SK-N-SH treated with all-trans-retinoic acid at 6 μM for 48 hours (cell line): ENCODE measurements at regions not wholly inside any gene's neighbourhood (a gene's known extent, or its start where the extent isn't known, plus 50 kb on each side); places are given as distances from the start of the nearest gene placed in this dataset.

Experiments
- ARNTL ChIP-seq: fragments of 450-650 bp; formaldehyde crosslinking; IDR thresholded peaks from 2 replicates; pipeline ENCODE4 v1.5.0; 2020; ENCODE audit warnings: low read depth, mild to moderate bottlenecking, moderate library complexity, borderline replicate concordance
- BACH2 ChIP-seq: fragments of 250-450 bp; sonication (Bioruptor Pico); IDR thresholded peaks from 2 replicates; pipeline ENCODE4 v1.9.0; 2021; ENCODE audit warnings: mild to moderate bottlenecking, borderline replicate concordance
- CREB5 ChIP-seq: fragments of 250-450 bp; sonication (Bioruptor Pico); IDR thresholded peaks from 2 replicates; pipeline ENCODE4 v1.5.1; 2020; ENCODE audit warnings: low read depth, mild to moderate bottlenecking, moderate library complexity
- ESRRG ChIP-seq: fragments of 250-450 bp; sonication (Bioruptor Pico); IDR thresholded peaks from 2 replicates; pipeline ENCODE4 v1.6.1; 2021; ENCODE audit warnings: mild to moderate bottlenecking
- PATZ1 ChIP-seq: fragments of 250-450 bp; sonication (Bioruptor Pico); IDR thresholded peaks from 2 replicates; pipeline ENCODE4 v1.8.0; 2020; ENCODE audit warnings: mild to moderate bottlenecking, moderate library complexity, borderline replicate concordance
- PPARA ChIP-seq: fragments of 250-450 bp; sonication (Bioruptor Pico); IDR thresholded peaks from 2 replicates; pipeline ENCODE4 v1.5.0; 2020; ENCODE audit warnings: mild to moderate bottlenecking, borderline replicate concordance
- RARB ChIP-seq: fragments of 250-450 bp; sonication (Bioruptor Pico); IDR thresholded peaks from 2 replicates; pipeline ENCODE4 v1.8.0; 2021; ENCODE audit warnings: mild to moderate bottlenecking, moderate library complexity
- SNAI2 ChIP-seq: fragments of 250-450 bp; sonication (Bioruptor Pico); IDR thresholded peaks from 2 replicates; pipeline ENCODE4 v1.5.0; 2020; ENCODE audit warnings: mild to moderate bottlenecking, moderate library complexity
- TCF4 ChIP-seq: fragments of 250-450 bp; sonication (Bioruptor Pico); IDR thresholded peaks from 2 replicates; pipeline ENCODE4 v1.8.0; 2021; ENCODE audit warnings: mild to moderate bottlenecking, moderate library complexity, borderline replicate concordance
- TOX ChIP-seq: fragments of 250-450 bp; sonication (Bioruptor Pico); IDR thresholded peaks from 2 replicates; pipeline ENCODE4 v1.8.0; 2021; ENCODE audit warnings: mild to moderate bottlenecking, moderate library complexity, borderline replicate concordance
- ZC3H10 ChIP-seq: fragments of 250-450 bp; sonication (Bioruptor Pico); IDR thresholded peaks from 2 replicates; pipeline ENCODE4 v1.5.1; 2021; ENCODE audit warnings: mild to moderate bottlenecking, moderate library complexity
- ZFP3 ChIP-seq: fragments of 250-450 bp; sonication (Bioruptor Pico); IDR thresholded peaks from 2 replicates; pipeline ENCODE4 v1.5.0; 2020; ENCODE audit warnings: mild to moderate bottlenecking, moderate library complexity
- ZFP30 ChIP-seq: fragments of 450-650 bp; formaldehyde crosslinking; IDR thresholded peaks from 2 replicates; pipeline ENCODE4 v1.5.0; 2022; ENCODE audit warnings: mild to moderate bottlenecking, moderate library complexity
- ZNF8 ChIP-seq: fragments of 450-650 bp; formaldehyde crosslinking; IDR thresholded peaks from 2 replicates; pipeline ENCODE4 v1.5.0; 2020; ENCODE audit warnings: mild to moderate bottlenecking, moderate library complexity

GRCh38 chr1:98057236-98057910 is 136.5 kb upstream of the DPYD start:
- no peak for TF ChIP-seq RARB
- no peak for TF ChIP-seq ZNF8 (CRISPR knock-in tag)
- no peak for TF ChIP-seq PPARA
- TF ChIP-seq PATZ1 (CRISPR knock-in tag): no peak
- no peak for TF ChIP-seq ZC3H10 (CRISPR knock-in tag)
- no peak for TF ChIP-seq TOX (CRISPR knock-in tag)
- no peak for TF ChIP-seq BACH2 (CRISPR knock-in tag)
- no peak for TF ChIP-seq CREB5 (CRISPR knock-in tag)
- TF ChIP-seq SNAI2 (CRISPR knock-in tag): no peak
- TF ChIP-seq ARNTL (CRISPR knock-in tag): no peak
- no peak for TF ChIP-seq TCF4
- TF ChIP-seq ZFP30 (CRISPR knock-in tag): no peak
- no peak for TF ChIP-seq ESRRG (CRISPR knock-in tag)
- TF ChIP-seq ZFP3 (CRISPR knock-in tag): no peak
